T-helper 2 cell (primary cell): ENCODE measurements at regions not wholly inside any gene's neighbourhood (a gene's known extent, or its start where the extent isn't known, plus 50 kb on each side); places are given as distances from the start of the nearest gene placed in this dataset.
A peak's percentile ranks its signal among the peaks of the same experiment; 100 is the strongest.
"Not testable (repeated sequence)": the region's sequence is repeated elsewhere in the genome, so short reads cannot be mapped to it uniquely, and the experiment has no call there.

Experiments used
- DNase-seq, 5 experiments: peaks; one replicate each; pipeline versions ENCODE4 v3.0.0 to v3.0.0-alpha.2; 2012 to 2022

DNA sequence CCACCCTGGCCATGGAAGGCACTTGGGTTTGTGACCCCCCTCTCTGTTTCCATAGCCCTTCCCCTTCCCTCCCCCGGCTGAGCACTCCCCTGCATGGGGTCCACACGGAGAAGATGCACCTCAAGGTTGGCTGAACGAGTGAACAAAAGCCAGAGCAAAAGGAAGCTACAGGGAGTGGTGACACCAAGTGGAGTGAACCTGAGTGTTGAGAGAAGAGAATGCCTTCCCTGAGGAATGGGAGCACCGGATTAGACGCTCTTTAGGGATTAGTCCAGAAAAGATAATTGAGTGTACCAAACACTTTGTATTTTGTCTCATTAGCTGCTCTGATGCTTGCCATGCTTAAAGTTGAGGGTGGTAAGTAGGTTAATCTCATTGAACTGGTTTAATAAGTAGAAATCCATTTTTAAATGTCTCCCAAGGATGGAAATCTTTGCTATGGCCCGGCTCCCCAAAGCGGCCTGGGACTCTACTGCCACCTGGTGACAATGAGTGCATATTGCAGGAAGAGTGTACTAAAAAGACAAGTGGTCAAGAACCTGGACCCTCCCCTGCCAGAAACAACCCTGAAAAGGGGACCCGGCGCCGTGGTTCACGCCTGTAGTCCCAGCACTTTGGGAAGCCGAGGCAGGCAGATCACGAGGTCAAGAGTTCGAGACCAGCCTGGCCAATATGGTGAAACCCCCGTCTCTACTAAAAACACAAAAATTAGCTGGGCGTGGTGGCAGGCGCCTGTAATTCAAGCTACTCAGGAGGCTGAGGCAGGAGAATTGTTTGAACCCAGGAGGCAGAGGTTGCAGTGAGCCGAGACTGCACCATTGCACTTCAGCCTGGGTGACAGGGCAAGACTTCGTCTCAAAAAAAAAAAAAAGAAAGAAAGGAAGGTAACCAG lies 150.6 kb upstream of the ZC3H12A start:
- no peak for DNase-seq

DNA sequence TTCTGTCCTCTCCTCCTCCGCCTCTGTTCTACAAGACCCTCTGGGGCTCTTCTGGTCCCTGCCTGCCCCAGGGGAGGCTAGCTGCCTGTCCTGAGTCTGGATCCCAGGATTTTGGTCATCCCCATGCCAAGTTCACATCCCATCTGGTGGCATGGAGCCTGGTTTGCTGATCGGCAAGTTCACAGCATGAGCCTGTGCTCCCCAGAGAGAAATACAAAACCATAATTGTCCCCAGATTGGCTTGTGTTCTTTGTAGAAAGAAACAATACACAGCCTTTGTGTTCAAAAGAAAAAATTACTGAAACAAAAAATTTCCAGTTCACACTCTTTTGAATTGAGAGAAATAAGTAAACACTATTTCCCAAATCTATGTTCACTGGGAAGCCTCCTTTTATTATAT lies 149.4 kb upstream of the ZC3H12A start:
- no peak for DNase-seq

DNA sequence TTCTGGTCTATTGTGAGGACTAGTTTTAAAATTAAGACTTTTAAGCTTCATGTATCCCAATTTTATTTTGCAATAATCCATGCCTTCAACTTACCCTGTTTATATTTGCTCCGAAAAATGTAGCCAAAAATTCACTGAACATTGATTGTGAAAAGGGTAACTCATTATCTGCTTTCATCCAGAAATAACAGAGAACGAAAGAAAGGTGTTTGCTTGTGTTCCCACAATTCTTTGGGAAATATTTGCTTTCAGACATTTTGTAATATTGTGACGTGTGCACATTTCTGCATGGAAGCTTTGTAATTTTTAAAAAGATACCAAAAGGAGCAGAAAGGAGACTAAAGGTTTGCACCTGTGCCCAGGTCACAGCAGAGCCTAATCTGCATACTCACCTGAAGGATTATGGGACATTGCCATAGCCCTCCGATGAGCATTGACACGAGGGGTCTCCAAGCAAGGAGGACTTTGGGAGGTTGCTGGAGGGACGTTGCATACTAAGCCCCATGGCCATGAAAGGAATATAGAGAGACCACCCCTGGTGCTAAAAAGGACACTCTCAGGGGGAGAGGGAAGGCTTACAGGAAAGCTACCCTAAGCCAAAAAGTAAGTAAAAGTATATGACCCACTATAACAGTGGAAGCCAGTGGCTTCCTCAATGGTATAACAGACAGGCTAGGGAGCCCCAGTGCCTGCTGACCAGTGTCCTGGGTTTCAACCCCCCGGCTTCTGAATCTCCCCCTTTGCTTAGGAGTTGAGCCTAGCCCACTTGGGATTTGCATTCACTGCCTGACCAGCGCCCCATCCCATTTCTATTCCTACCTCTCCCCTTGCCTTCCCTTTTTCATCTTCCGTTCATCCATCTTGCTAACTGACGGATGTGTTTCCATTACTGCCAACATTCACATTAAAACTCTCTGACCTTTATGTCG lies 148.6 kb upstream of the ZC3H12A start:
- DNase-seq = no peak

DNA sequence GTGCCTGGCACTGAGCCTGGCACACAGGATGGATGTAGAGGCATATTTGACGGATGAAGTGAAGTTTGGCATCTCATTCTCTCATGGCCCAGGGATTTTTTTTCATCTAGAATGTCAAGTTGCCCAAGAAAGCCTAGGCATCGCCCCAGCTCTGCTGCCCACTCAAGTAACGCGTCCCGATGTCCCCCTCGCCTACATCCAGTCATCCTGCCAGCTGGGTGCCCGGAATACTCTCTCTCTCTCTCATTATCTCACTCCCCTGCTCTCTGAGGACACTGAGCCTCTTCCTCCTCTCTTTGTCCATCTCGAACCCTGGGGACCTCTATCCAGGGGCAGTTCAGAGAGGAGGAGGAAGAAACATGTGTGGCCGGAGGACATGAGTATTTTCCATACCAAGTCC lies 142.3 kb upstream of the ZC3H12A start:
- DNase-seq = no peak

DNA sequence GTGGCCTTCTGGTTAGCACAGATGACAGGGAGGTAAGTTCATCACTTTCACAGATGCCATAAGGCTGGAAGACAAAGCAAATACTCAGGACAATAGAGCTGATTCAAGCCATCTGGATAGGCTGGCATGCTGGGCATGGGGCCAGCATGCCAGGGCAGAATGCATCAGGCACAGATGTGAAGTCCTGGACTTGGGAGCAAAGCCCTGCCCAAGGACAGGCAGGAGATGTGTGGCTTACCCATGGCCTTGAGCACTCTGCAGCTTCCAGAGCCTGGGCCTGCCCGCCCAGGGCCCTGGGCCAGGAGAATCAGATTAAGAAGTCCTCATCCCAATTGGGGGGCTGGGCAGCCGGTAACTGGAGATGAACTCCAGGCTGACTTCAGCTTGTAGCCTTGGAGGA lies 135.7 kb upstream of the ZC3H12A start:
- no peak for DNase-seq

DNA sequence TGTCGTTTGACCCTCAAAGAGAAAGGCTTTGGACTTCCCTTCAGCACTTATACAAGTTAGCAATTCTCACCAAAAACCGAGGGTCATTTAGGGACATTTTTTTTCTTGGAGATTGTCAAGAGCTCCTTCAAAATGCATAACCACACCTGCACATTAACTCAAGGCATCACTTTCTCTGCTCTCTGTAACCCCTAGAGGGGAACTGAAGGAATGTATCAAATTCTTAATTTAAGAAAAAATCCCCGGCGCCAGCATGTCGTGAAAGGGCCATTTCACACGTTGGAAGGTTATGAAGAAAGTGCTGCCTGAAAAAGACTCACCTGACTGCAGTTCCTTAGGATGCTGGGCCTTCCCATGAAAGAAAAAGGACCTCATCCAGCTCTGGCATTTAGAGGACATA lies 131.6 kb upstream of the ZC3H12A start:
- DNase-seq = no peak

DNA sequence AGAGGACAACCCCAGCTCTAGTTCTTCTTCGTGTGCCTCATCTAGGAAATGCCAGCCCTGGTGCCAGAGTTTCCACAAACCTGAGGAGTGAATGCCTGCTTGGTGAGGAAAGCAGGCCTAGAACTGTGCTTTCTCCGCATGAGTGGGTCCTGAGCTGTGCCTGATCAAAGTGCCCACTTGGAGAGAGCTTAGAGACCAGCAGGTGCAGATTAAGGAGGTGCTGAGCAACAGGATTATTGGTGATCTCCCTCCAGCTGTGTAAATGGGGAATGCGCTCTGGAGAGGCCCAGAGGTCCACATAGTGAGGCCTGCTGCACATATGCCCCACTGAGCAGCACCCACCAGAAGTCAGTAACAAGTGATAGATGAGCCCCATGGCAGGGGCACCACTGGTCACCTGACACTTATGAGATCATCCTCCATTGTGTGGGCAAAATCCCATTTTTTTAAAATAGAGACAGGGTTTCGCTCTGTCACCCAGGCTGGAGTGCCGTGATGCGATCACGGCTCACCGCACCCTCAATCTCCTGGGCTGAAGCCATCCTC lies 127.2 kb upstream of the ZC3H12A start:
- no peak for DNase-seq

DNA sequence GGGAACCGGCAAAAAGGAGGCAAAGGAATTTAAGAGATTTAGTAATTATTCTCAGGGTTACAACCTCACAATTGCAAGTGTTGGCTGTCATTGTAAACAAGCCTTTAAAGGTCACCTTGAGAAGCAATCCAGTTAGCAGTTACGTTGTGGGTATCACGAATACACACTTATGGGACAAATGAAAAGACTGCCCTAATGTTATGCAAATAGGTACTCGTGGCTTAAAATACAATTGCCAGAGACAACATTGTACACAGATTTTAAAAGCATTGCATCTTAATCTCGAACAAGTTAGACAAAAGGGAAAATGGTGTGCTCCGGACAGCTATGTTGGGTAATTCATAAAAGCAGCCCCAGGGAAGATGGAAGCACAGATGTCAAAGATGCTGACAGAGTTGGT lies 120.5 kb upstream of the ZC3H12A start:
- DNase-seq = no peak

DNA sequence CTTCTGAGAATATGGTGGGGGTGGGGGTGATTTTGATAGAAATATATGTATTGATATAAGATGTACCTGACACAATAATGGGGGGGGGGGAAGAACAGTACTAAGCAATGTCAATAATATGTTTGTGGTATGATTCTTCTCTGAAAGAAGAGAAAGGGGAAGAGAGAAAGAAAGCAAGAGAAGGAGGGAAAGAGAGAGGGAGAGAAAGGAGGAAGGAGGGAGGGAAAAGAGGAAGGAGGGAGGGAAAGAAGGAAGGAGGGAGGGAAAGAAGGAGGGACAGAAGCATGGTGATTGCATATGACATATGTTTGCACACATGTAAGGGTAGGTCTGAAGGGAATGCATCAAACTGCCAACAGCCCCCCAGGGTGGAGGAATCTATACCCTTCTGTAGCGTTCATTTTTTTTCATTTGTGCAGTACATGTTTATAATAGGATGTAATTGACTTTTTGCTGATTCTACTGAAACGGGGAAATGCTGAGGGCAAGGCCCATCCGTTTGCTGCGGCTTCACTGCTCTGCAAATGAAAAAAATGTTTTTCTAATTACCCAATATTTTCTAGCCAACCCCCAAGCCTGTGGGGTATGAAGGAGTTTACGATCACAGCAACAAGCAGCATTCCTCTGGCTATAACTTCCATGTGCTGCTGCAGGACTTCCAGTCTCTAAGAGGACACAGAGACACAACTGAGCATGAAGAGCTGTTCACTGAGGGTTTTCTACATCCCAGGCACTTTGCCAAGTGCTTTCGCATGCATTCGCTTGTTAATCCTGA lies 119.3 kb upstream of the ZC3H12A start:
- DNase-seq = no peak

DNA sequence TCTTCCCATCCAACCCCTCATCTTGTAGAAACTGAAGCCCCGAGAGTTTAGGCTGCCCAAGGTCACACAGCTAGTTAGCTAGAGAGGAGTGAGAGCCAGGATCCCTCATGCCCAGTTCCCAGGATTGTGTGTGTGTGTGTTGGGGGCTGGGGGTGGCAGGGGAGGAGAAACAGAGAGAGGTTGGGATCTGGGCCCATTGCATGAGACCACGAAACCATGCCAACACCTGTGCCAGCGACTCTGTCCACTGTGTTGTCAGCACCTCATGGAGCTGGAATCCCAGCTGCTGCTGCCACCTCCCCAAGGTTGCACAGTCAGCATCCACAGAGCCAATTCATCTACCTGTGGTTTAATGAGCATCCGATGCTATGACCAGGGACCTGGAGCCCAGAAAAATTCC lies 115.4 kb upstream of the ZC3H12A start:
- no peak for DNase-seq

DNA sequence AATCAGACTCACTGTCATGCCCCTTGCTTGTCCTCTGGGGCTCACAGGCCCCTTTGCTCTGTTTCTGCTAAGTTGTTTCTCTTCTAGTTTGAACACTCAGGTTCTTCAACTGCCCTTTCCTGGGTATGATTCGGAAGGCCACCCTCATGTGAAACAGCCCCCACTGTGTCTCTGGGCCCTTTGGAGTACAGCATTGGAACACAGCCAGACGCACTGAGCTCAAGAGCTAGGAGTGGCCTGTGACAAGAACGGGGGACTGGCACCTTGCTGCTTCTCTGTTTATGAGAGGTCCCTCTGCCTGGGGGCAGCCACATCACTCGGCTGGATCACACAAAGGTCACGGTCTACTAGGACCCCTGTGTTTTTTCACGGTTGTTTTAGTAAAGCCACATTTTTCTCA lies 114.4 kb upstream of the ZC3H12A start:
- no peak for DNase-seq

DNA sequence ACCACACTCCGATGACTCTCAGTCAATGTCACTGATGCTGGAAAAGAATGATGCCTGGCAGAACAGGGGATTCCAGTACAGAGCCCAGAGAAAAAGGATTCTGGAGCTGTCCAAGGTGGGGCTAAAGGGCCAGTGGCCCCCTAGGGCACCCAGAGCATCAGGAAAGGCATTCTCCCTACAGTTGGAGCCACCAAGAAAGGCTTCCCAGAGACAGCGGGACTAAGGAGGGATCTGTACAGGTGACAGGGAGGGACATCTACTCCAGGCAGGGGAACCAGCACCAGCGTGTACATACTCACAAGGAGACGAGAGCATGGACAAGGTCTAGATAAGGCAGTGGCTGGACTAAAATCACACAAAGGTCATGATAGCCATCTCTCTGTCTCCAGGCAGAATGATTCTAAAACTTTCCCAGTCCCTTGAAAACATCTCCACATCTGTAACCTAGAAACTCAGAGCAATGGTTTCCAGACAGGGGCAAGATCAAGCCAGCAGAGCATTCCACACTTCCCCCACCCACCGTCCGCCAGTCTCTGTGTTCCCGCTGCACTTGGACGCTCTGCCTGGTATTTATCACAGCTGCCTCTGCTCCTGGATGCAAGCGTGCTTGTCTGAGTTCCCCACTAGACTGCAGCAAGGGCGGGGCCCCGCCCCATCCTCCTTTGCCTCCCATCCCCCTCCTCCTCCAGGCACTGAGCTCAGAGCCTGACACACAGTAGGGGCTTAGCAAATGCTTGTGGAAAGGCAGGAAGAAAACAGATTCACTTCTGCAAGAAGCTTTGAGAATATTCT lies 111.6 kb upstream of the ZC3H12A start:
- no peak for DNase-seq

DNA sequence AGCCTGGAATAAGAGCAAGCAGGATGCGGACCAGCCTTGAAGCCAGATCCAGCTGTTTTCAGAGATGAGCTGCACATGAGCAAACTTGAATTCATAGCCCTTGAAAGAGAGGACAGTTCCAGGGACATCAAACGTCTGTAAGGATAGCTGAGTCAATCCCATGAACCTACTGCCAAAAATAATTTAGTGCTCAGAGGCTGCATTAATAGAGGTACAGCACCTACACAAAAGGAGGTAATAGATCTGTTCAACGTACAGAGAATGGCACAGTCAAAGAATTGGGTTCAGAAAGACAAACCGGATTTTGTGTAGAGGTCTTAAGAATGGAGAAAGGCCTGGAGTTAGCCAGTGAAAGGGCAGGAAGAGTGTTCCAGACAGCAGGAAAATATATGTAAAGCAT lies 110.8 kb upstream of the ZC3H12A start:
- no peak for DNase-seq

DNA sequence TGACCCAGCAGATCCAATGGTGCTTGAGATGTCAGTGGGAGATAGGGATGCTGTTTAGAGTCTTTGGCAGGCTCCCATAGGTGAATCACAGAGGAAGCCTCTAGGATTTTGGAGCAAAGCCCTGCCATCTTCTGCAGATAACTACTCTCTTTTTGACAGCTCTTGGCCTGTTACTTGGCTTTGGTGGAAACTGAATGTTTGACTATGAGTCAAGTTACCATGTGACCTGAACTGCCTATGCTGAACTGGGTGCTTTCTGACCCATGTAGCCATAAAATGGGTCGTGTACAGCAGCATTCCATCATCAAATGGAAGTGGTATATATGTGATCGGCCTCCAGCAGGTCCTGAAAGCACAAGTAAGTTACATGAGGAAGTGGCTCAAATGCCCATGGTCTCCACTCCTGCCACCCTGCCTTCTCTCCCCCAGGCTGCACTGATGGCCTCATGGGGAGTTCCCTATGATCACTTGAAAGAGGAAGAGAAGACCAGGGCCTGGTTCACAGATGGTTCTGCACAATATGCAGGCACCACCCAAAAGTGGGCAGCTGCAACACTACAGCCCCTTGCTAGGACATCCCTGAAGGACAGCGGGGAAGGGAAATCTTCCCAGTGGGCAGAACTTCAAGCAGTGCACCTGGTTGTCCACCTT lies 105.6 kb upstream of the ZC3H12A start:
- DNase-seq = not testable (repeated sequence)

DNA sequence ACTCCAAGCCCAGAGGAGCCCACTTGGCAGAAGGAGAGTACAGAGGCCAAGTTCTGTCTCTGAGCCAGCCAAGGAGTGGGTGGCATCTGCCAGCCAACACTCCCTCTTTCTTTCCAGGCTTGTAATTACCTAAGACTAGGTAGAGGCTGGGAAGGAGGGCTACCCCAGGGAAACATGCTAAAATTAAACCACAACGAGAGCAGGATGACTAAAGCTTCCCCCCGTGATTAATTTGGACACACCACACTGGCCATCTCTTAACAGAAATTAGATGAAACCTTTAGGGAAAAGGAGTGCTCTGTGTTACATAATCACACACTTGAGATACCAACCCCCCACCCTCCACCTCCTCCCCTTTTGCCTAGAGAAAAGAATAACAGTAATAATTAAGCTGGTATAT lies 102.1 kb upstream of the ZC3H12A start:
- no peak for DNase-seq

DNA sequence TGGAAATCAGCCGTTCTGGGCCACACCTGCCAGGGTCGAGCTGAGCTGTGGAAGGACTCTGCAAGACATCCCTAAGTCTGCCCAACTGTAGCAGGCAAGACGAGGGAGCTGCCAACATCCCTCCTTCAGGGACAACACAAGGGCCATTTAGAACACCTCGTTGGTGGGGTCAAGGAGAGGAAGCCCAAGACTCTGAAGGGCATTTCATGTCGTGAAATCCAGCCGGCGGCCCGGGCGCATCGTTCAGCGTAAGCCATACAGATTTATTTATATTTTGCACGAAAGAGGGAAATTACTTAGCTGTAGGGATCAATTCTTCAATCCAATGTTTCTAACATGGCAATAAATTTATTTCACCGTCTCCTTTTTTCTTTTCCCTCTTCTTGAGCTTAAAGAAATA lies 101.7 kb upstream of the ZC3H12A start:
- DNase-seq = no peak

DNA sequence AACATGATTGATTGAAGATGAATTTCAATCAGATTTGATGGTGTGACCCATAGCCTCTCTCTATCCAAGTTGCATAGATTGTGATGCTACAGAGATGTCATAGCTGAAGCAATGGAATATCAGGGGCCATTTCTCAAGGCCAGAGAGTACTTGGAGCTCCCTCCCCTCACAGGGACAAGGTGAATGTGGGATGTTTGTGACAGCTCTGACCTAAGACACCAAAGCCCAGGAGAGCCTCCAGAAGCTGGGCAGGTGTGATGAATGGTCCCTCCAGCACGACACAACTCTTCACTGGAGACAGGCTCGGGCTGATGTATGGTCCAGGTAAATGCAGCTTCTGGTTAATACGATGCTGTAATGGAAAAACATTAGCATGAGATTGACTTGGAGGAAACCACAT lies 101.0 kb upstream of the ZC3H12A start:
- DNase-seq = no peak

DNA sequence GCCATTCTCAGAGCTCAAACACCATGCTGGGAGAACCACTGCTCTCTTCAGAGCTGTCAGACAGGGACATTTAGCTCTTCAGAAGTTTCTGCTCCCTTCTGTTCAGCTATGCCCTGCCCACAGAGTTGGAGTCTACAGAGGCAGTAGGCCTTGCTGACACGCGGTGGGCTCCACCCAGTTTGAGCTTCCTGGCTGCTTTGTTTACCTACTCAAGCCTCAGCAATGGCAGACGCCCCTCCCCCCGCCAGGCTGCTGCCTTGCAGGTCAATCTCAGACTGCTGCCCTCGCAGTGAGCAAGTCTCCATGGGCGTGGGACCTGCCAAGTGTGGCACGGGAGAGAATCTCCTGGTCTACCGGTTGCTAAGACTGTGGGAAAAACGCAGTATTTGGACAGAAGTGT lies 93.8 kb upstream of the ZC3H12A start:
- peak in 1 of 5 experiments; percentile 3 for DNase-seq

DNA sequence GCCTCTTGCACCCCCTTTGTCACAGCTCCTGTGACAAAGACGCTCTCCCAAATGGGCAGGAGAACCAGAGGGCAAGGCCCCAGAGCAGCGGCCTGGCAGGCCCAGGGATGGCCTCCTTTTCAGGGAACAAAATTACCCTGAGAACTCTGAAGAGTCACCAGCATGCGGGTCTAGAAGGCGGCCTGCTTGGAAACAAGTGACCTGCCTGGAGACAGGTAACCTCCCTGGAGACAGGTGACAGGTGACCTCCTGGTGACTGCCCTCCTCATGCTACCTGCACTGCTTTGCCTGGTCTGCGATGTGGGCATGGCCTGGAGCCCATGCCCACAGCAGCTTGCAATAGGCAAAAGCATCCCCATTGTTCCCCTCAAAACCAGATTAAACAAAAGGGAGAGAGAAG lies 86.5 kb upstream of the ZC3H12A start:
- no peak for DNase-seq

DNA sequence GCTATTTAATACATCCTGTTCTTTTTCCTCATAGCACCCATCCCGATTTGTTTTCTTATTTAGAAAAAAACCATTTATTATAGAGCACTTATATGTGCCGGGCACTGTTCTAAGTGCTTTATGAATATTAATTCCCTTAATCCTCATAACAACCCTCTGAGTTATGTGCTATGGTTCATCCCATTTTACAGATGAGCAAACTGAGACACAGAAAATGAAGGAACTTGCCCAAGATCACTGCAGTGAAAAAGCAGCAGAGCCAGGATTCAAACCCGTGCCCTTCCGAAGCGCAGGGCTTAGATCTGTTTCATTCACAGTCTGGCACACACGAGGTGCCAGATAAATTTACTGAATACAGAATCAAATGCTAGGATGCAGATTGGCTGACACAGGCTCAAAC lies 85.1 kb upstream of the ZC3H12A start:
- DNase-seq = no peak
